AG04449 (cell line): ENCODE measurements at regions not wholly inside any gene's neighbourhood (a gene's known extent, or its start where the extent isn't known, plus 50 kb on each side); places are given as distances from the start of the nearest gene placed in this dataset.
"Not testable (repeated sequence)": the region's sequence is repeated elsewhere in the genome, so short reads cannot be mapped to it uniquely, and the experiment has no call there.

Experiments
- CTCF ChIA-PET: fragments of 350-600 bp; formaldehyde crosslinking; extraction: SDS; loops from one replicate; lab custom pipeline; 2021; ENCODE audit warnings: antibody characterized with exemption; lab: Yijun Ruan, JAX
- POLR2A ChIA-PET: fragments of 400-600, 350-600 bp; formaldehyde crosslinking; extraction: SDS; loops from one replicate; lab custom pipeline; 2020; ENCODE audit warnings: antibody characterized with exemption, inconsistent platforms; lab: Yijun Ruan, JAX
- DNase-seq: peaks from one replicate; pipeline ENCODE4 v3.0.0-alpha.2; 2010; ENCODE audit warnings: low read depth, low spot score
- H3K4me3 ChIP-seq: 2 replicates; pipeline ENCODE4 v1.5.1; 2011; ENCODE audit warnings: low read depth, mild to moderate bottlenecking, control low read depth, low read length
- CTCF ChIP-seq: IDR thresholded peaks from one replicate; pipeline ENCODE4 v1.5.1; 2011; ENCODE audit warnings: mild to moderate bottlenecking, moderate library complexity, low read length, control low read depth, inconsistent platforms; ENCODE audit not compliant: insufficient read depth; ENCODE audit errors: missing control alignments

DNA sequence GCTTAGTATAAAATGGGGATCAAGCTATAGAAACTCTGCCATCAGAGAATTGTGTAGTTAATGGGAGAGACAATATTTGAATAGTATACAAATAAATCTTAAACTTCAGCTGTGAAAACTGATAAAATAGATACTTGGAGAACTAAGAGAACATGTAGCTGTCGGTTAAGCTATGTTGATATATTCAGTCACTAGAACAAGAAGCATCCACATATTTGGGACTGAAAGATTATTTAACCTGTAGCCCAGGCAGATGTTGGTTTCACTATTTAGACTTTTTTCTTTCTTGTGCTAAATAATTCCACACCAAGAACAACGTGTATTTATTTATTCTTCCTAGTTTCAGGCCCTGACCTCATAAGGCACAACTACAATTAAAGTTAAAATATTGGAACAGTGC, 521.0 kb upstream of the CCNG1 start:
- POLR2A ChIA-PET = no interaction called here
- no peak overlapping the region for H3K4me3 ChIP-seq
- DNase-seq = no peak
- CTCF ChIA-PET = no interaction called here
- no peak for TF ChIP-seq CTCF

DNA sequence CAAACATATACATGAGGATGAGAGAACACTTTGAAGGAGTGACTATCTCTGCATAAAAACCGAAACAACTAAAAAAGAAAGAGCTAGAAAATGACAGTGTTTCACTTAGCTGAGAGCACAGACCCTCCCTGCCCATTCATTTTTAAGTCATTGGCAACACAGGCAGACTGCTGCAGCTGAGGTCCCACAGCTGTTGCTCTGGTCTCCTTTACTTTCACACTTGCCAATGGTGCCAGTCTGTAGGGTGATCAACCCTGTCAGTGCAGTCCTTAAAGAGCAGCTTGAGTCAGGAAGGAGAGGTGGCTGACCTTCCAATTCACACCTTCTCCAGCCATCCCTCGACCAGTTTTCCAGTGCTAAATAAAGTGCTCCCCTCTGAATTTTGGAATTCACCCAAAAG, 508.3 kb upstream of the CCNG1 start:
- no peak for TF ChIP-seq CTCF
- ChIA-PET CTCF (no interaction called here), POLR2A (no interaction called here)
- DNase-seq = no peak
- H3K4me3 ChIP-seq = no peak overlapping the region

GRCh38 chr5:162931501-162931900, 505.9 kb upstream of the CCNG1 start:
- CTCF ChIA-PET = no interaction called here
- no peak for DNase-seq
- TF ChIP-seq CTCF = no peak
- POLR2A ChIA-PET = no interaction called here
- H3K4me3 ChIP-seq = no peak overlapping the region

GRCh38 chr5:162939991-162940390, 497.4 kb upstream of the CCNG1 start:
- no peak overlapping the region for H3K4me3 ChIP-seq
- POLR2A ChIA-PET = no interaction called here
- CTCF ChIA-PET = no interaction called here
- no peak for DNase-seq
- no peak for TF ChIP-seq CTCF

GRCh38 chr5:162948677-162949076, 488.7 kb upstream of the CCNG1 start:
- TF ChIP-seq CTCF = no peak
- no peak for DNase-seq
- ChIA-PET CTCF (no interaction called here), POLR2A (no interaction called here)
- H3K4me3 ChIP-seq = no peak overlapping the region

GRCh38 chr5:162956570-162956969, 480.8 kb upstream of the CCNG1 start:
- no peak for TF ChIP-seq CTCF
- ChIA-PET POLR2A (no interaction called here), CTCF (no interaction called here)
- H3K4me3 ChIP-seq = no peak overlapping the region
- DNase-seq = no peak

DNA sequence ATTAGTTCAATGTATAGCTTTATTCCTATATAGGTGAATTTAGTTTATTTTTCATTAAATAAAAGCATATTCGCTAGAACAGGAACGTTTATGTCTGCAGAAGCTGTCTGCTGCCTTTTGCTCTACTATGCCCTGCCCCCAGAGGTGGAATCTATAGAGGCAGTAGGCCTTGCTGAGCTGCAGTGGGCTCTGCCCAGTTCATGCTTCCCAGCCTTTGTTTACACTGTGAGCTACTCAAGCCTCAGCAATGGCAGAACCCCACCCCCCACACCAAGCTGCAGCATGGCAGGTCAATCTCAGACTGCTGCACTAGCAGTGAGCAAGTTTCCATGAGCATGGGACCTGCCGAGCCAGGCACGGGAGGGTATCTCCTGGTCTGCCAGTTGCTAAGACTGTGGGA, 473.3 kb upstream of the CCNG1 start:
- POLR2A ChIA-PET, DNase-seq, H3K4me3 ChIP-seq, CTCF ChIA-PET: not testable (repeated sequence)
